Activated CD4-positive, alpha-beta T cell treated with anti-CD3 and anti-CD28 coated beads, Interleukin-2, amount 50 U/mL, for 4 hours (primary cell): ENCODE measurements at regions not wholly inside any gene's neighbourhood (a gene's known extent, or its start where the extent isn't known, plus 50 kb on each side); places are given as distances from the start of the nearest gene placed in this dataset.
A peak's percentile ranks its signal among the peaks of the same experiment; 100 is the strongest.
"Not testable (repeated sequence)": the region's sequence is repeated elsewhere in the genome, so short reads cannot be mapped to it uniquely, and the experiment has no call there.

Source experiments
- DNase-seq, 2 experiments: peaks; one replicate each; pipeline ENCODE4 v3.0.0-alpha.2; 2020

GRCh38 chr22:22745225-22746060 is 101.0 kb downstream of the GGTLC2 start:
- peak in 1 of 2 experiments; percentile 13 for DNase-seq

GRCh38 chr22:22746061-22746962 is 101.9 kb downstream of the GGTLC2 start:
- DNase-seq: no peak

- DNase-seq: no peak
Observed at GRCh38 chr22:22746963-22747933, 102.8 kb downstream of the GGTLC2 start.

GRCh38 chr22:22748297-22748743 is 103.9 kb downstream of the GGTLC2 start:
- no peak for DNase-seq

- DNase-seq: no peak
Observed at GRCh38 chr22:22748756-22749155, 104.3 kb downstream of the GGTLC2 start.

GRCh38 chr22:22749167-22749758 is 104.8 kb downstream of the GGTLC2 start:
- DNase-seq: no peak

- DNase-seq: no peak
Observed at GRCh38 chr22:22750335-22751042, 106.1 kb downstream of the GGTLC2 start.

- no peak for DNase-seq
Observed at GRCh38 chr22:22751043-22751603, 106.7 kb downstream of the GGTLC2 start.

GRCh38 chr22:22752199-22752555 is 107.8 kb downstream of the GGTLC2 start:
- DNase-seq: no peak

- DNase-seq: no peak
Observed at GRCh38 chr22:22752556-22753477, 108.4 kb downstream of the GGTLC2 start.

- peak; percentile 73 for DNase-seq
Observed at GRCh38 chr22:22753526-22754267, 109.3 kb downstream of the GGTLC2 start.

- no peak for DNase-seq
Observed at GRCh38 chr22:22754268-22754657, 109.8 kb downstream of the GGTLC2 start.

GRCh38 chr22:22754961-22755777 is 110.8 kb downstream of the GGTLC2 start:
- DNase-seq: no peak

GRCh38 chr22:22755778-22756100 is 111.3 kb downstream of the GGTLC2 start:
- DNase-seq: no peak

GRCh38 chr22:22756109-22756508 is 111.7 kb downstream of the GGTLC2 start:
- DNase-seq: no peak

- DNase-seq: not testable (repeated sequence)
Observed at GRCh38 chr22:22756551-22757201, 112.3 kb downstream of the GGTLC2 start.

- DNase-seq: not testable (repeated sequence)
Observed at GRCh38 chr22:22758101-22758807, 113.8 kb downstream of the GGTLC2 start.
